GM19193 (cell line): ENCODE measurements at regions not wholly inside any gene's neighbourhood (a gene's known extent, or its start where the extent isn't known, plus 50 kb on each side); places are given as distances from the start of the nearest gene placed in this dataset.

ENCODE experiments used
- POLR2A ChIP-seq: IDR thresholded peaks from 4 replicates; pipeline ENCODE4 v1.6.1; 2011; ENCODE audit not compliant: insufficient read depth, insufficient read length; ENCODE audit errors: extremely low read depth

- no peak for TF ChIP-seq POLR2A
Observed at GRCh38 chr15:30770759-30771158, 133.0 kb upstream of the FAN1 start.

DNA sequence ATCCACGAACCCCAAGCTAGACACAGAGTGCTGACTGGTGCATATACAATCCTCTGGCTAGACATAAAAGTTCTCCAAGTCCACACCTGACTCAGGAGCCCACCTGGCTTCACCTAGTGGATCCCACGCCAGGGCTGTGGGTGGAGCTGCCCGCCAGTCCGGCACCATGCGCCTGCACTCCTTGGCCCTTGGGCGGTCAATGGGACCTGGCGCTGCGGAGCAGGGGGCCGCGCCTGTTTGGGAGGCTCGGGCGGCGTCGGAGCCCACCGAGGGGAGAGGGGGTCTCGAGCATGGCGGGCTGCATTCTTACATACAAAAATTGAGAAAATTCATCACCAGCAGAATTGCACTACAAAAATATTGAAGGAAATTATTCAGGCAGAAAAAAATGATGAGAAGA is 120.7 kb upstream of the FAN1 start:
- no peak for TF ChIP-seq POLR2A

- TF ChIP-seq POLR2A: no peak
Observed at GRCh38 chr15:30788595-30788994, 115.1 kb upstream of the FAN1 start.

GRCh38 chr15:30791239-30792175 is 112.2 kb upstream of the FAN1 start:
- TF ChIP-seq POLR2A: no peak

DNA sequence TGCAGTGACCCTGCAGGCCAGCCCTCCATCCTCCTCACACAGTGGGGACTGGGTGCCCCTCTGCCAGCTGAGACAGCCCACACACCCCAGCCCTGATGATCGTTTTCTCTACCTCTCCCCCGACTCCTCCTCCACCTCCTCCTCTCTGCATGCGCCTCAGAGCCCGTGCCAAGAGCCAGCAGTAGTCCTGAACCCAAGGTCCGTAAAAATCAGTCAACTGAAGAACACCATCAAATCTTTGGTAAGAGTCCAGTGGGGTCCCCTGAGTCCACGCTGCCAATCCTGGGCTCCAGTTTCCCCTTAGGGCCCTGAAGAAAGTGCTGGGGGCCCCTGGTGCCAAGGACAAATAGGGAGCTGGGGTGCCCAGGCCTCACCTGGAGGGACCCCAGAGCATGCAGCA is 109.3 kb upstream of the FAN1 start:
- no peak for TF ChIP-seq POLR2A

- no peak for TF ChIP-seq POLR2A
Observed at GRCh38 chr15:30816430-30816829, 87.3 kb upstream of the FAN1 start.

DNA sequence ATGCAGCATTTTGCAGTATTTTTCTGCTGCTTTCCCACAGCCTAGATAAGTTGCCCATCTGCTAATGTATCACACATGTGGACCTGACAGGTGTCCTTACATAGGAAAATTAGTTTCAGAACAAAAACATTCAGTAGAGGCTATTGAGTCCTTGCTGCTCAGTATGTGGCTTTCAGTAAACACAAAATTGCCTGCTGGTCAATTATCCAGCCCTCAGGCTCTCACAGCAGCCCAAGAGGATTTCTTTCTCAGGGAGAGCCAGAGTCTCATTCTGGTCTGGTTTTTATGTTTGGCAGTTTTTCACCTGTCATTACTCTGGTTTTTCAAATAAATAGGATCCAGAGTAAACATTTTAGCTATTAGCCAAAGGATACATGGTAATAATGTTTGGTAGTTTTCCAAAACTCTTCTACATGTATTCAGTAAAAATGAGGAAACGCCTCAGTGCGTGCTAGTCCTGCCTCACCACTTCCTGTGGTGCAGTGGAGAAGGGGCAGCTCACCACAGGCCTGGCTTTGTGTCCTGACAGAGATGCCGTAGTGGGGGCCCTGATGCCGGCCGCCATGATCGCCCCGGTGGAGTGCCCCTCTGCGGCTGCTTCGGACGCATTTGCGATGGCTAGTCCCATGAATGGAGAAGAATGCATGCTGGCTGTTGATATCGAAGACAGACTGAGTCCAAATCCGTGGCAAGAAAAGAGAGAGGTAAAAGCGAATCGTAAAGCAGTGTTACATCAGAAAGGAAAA is 80.5 kb upstream of the FAN1 start:
- peak; percentile 44 for TF ChIP-seq POLR2A

GRCh38 chr15:30824518-30825195 is 79.1 kb upstream of the FAN1 start:
- TF ChIP-seq POLR2A: no peak

DNA sequence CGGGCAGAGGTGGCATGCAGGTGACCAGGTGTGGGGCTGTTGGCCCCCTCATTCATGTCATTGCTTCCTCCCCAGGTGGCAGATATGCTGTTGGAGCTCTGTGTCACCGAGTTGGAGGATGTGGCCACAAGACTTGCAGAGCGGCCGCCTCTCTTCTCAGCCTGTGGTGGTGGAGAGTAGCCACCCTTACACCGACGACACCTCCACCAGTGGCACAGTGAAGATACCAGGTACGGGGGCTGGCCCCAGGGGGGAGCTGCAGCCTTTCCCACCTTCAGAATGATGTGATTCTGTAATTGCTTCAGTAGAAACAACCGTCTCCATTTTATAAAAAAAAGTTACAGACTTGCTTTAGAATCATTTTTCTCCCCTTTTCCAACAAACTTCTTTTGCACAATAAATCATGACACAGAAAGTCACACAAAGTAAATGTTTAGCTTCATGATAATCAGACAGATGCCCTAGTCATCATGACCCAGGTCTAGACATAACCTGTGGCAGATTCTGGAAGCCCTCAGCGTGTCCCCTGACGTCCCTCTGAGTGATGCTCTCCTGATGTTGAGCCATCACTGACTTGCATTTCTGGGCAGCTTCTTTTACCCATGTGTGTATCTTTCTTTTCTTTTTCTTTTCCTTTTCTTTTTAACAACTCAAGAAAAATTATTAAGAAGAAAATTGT is 76.0 kb upstream of the FAN1 start:
- TF ChIP-seq POLR2A: no peak

DNA sequence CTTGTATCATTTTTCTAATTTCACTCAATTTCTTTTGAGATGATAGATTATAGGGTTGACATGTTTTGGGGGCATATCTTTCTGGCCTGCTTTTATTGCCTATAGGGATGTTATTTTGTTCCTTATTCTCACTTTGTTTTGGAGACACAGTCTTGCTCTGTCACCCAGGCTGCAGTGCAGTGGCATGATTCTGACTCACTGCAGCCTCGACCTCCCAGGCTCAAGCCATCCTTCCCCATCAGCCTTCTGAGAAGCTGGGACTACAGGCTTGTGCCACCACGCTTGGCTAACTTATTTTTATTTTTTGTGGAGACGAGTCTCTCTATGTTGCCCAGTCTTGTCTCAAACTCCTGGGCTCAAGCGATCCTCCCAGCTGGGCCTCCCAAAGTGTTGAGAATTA is 72.8 kb upstream of the FAN1 start:
- no peak for TF ChIP-seq POLR2A
